Erythroblast (primary cell): ENCODE measurements at regions not wholly inside any gene's neighbourhood (a gene's known extent, or its start where the extent isn't known, plus 50 kb on each side); places are given as distances from the start of the nearest gene placed in this dataset.

ENCODE experiments used
- GATA1 ChIP-seq: IDR thresholded peaks from 2 replicates; pipeline ENCODE4 v1.6.1; 2011; ENCODE audit warnings: low read depth, mild to moderate bottlenecking, control low read depth, low read length, moderate library complexity
- POLR2A ChIP-seq: IDR thresholded peaks from 2 replicates; pipeline ENCODE4 v1.6.1; 2011; ENCODE audit warnings: mild to moderate bottlenecking, low read length

DNA sequence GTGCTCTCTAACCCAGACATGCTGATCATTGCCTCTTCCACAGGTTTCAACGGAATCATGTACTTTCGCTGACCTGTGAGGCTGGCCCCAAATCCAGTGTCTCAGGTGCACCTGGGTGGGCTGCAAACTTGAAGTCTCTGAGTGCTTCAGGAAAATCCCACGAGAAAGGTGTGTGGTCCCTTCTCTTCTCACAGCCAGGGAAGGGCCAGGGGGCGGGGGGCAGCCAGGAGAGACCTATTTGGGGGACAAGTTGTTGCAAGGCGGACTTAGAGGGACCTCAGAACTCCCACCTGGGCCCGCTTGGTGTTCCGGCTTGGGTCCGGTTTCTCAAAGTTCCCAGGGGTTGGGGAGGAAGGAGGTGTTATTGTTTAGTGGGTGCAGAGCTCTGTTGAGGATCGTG lies 80.0 kb downstream of the HMX1 start:
- TF ChIP-seq POLR2A (no peak), GATA1 (no peak)
